ENCODE measurements at regions not wholly inside any gene's neighbourhood (a gene's known extent, or its start where the extent isn't known, plus 50 kb on each side); places are given as distances from the start of the nearest gene placed in this dataset.

DNA sequence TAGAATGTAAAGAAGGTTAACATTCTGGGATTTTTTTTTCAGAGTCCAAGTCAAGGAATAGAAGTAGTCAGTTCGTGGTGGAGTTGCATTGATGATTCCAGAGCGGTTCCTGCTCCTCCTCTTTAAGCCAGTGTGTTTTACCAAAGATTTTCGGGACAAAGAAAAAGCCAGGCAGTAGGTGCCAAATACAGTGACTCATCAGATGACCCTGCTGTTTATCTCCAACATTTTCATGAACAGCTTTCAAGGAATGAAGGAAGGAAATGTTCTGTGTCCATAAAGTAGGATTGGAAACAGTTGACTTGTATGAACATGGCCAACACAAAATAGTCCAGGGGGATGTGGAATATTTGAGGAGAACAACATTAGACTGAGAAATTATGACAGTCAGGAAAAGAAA, 142.4 kb upstream of the TMC3 start:
- TF ChIP-seq, protein P1, sequence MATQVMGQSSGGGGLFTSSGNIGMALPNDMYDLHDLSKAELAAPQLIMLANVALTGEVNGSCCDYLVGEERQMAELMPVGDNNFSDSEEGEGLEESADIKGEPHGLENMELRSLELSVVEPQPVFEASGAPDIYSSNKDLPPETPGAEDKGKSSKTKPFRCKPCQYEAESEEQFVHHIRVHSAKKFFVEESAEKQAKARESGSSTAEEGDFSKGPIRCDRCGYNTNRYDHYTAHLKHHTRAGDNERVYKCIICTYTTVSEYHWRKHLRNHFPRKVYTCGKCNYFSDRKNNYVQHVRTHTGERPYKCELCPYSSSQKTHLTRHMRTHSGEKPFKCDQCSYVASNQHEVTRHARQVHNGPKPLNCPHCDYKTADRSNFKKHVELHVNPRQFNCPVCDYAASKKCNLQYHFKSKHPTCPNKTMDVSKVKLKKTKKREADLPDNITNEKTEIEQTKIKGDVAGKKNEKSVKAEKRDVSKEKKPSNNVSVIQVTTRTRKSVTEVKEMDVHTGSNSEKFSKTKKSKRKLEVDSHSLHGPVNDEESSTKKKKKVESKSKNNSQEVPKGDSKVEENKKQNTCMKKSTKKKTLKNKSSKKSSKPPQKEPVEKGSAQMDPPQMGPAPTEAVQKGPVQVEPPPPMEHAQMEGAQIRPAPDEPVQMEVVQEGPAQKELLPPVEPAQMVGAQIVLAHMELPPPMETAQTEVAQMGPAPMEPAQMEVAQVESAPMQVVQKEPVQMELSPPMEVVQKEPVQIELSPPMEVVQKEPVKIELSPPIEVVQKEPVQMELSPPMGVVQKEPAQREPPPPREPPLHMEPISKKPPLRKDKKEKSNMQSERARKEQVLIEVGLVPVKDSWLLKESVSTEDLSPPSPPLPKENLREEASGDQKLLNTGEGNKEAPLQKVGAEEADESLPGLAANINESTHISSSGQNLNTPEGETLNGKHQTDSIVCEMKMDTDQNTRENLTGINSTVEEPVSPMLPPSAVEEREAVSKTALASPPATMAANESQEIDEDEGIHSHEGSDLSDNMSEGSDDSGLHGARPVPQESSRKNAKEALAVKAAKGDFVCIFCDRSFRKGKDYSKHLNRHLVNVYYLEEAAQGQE (IDR thresholded peaks at IDR 0.05; ENCODE audit: insufficient read depth in 1 of 2, low read depth in 2 of 2, low read length in 2 of 2) = no peak
- TF ChIP-seq SIN3A (IDR thresholded peaks at IDR 0.05; ENCODE audit: borderline replicate concordance, insufficient read depth, low read length) (no peak), TAF1 (IDR thresholded peaks at IDR 0.05; ENCODE audit: borderline replicate concordance, insufficient read depth, low read length) (no peak), FOXP2 (optimal IDR thresholded peaks at IDR 0.05; ENCODE audit: borderline replicate concordance, extremely low read depth, extremely low read length, insufficient read depth) (no peak), POLR2AphosphoS5 (IDR thresholded peaks at IDR 0.05; ENCODE audit: low read depth, low read length) (no peak)

DNA sequence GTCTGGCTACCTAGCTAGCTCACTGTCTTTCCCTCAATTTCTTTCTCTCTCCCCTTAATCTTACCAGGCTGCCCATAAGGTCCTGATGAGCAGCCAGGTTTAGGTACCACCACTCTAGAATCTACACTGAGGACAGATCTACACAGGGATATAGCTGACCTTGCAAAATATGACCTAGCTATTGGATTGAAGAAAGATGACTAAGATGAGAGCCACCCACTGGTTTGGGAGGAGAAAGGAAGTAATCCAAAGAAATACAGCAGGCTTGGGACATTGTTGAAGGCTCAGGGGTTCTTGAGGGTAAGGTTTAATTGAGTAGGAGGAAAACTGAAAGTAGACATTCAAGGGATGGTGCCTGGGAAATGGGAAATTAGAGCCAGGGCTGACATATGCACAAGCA, 142.0 kb upstream of the TMC3 start:
- TF ChIP-seq, protein P1 (IDR thresholded peaks at IDR 0.05; ENCODE audit: insufficient read depth in 1 of 2, low read depth in 2 of 2, low read length in 2 of 2) = no peak

DNA sequence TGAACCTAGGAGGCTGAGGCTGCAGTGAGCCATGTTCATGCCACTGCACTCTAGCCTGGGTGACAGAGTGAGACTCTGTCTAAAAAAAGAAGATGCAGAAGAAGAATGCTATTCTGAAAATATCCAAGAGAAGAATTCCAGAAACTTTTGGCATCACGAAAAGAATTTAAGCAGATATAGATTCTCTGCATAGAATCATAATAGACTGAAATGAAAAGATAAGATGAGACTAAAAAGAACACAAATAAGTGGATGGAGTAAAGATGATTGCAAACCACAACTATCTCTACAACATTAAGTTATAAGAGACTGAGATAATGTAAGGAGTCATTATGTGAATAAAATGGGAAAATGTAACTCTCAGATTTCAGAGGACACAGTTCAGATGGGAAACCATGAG, 140.7 kb upstream of the TMC3 start:
- TF ChIP-seq POLR2AphosphoS5 (IDR thresholded peaks at IDR 0.05; ENCODE audit: low read depth, low read length) (no peak), FOXP2 (optimal IDR thresholded peaks at IDR 0.05; ENCODE audit: borderline replicate concordance, extremely low read depth, extremely low read length, insufficient read depth) (no peak), TAF1 (IDR thresholded peaks at IDR 0.05; ENCODE audit: borderline replicate concordance, insufficient read depth, low read length) (no peak), SIN3A (IDR thresholded peaks at IDR 0.05; ENCODE audit: borderline replicate concordance, insufficient read depth, low read length) (no peak)
- TF ChIP-seq, protein P1 (IDR thresholded peaks at IDR 0.05; ENCODE audit: insufficient read depth in 1 of 2, low read depth in 2 of 2, low read length in 2 of 2) = no peak

DNA sequence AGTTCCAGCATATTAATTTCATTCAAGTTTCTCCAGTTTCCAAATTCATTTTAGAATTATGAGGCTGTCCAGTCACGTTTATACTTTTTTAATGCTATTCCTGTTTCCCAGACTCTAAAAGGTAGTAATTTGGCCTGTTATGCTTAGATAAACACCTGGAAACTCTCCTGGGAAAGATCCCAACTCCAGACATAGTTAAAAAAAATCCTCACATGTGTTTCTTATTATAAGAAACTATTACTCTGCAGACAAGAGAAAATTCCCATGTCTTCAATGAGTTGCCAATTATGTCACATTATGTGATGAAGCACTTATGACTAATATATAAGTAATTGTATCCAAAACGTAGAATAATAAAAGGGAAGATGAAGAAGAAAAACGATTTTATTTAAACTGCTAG, 137.1 kb upstream of the TMC3 start:
- TF ChIP-seq SIN3A (IDR thresholded peaks at IDR 0.05; ENCODE audit: borderline replicate concordance, insufficient read depth, low read length) (no peak), POLR2AphosphoS5 (IDR thresholded peaks at IDR 0.05; ENCODE audit: low read depth, low read length) (no peak), TAF1 (IDR thresholded peaks at IDR 0.05; ENCODE audit: borderline replicate concordance, insufficient read depth, low read length) (no peak), FOXP2 (optimal IDR thresholded peaks at IDR 0.05; ENCODE audit: borderline replicate concordance, extremely low read depth, extremely low read length, insufficient read depth) (no peak)
- TF ChIP-seq, protein P1 (IDR thresholded peaks at IDR 0.05; ENCODE audit: insufficient read depth in 1 of 2, low read depth in 2 of 2, low read length in 2 of 2) = no peak

DNA sequence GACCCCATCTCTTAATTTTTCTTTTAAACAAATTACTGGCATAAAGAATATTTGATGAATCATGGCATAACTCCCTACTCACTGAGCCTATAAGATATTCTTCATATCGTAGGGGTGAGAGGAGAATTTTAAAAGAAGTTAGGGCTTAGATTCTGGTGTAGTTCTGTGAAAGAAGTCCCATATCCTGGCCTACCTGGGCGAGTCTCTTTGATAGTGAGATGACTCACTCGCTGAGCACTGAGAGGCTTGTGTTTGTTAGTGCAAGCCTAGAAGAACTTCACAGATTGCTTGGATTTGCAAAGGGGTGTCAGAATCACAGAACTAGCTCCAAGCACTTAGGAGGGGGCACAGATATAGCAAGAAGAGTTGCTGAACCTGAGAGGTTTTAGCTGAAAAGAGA, 133.8 kb upstream of the TMC3 start:
- no peak for TF ChIP-seq POLR2AphosphoS5 (IDR thresholded peaks at IDR 0.05; ENCODE audit: low read depth, low read length)
- TF ChIP-seq FOXP2 (optimal IDR thresholded peaks at IDR 0.05; ENCODE audit: borderline replicate concordance, extremely low read depth, extremely low read length, insufficient read depth) = no peak
- TF ChIP-seq, protein P1 (IDR thresholded peaks at IDR 0.05; ENCODE audit: insufficient read depth in 1 of 2, low read depth in 2 of 2, low read length in 2 of 2) = no peak
- TF ChIP-seq TAF1 (IDR thresholded peaks at IDR 0.05; ENCODE audit: borderline replicate concordance, insufficient read depth, low read length) = no peak
- TF ChIP-seq SIN3A (IDR thresholded peaks at IDR 0.05; ENCODE audit: borderline replicate concordance, insufficient read depth, low read length) = no peak

Measured in PFSK-1 (cell line).